ENCODE measurements at regions not wholly inside any gene's neighbourhood (a gene's known extent, or its start where the extent isn't known, plus 50 kb on each side); places are given as distances from the start of the nearest gene placed in this dataset.

DNA sequence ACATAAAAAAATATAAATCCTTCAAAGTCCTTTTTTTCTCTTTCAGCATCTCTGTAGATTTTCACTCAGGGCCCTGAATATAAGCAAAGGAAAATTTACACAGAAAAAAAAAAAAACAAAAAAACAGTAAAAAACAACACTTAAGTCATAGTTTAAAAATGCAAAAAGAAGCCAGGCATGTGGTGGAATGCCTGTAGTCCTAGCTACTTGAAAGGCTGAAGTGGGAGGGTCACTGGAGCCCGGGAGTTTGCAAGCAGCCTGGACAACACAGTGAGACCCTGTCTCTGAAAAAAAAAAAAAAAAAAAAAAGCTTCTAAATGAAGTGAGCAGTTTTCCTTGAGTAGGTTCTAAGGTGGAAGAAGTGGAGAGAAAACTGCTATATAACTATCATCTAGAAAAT lies 55.0 kb upstream of the BNC2 start:
- TF ChIP-seq, protein P1, sequence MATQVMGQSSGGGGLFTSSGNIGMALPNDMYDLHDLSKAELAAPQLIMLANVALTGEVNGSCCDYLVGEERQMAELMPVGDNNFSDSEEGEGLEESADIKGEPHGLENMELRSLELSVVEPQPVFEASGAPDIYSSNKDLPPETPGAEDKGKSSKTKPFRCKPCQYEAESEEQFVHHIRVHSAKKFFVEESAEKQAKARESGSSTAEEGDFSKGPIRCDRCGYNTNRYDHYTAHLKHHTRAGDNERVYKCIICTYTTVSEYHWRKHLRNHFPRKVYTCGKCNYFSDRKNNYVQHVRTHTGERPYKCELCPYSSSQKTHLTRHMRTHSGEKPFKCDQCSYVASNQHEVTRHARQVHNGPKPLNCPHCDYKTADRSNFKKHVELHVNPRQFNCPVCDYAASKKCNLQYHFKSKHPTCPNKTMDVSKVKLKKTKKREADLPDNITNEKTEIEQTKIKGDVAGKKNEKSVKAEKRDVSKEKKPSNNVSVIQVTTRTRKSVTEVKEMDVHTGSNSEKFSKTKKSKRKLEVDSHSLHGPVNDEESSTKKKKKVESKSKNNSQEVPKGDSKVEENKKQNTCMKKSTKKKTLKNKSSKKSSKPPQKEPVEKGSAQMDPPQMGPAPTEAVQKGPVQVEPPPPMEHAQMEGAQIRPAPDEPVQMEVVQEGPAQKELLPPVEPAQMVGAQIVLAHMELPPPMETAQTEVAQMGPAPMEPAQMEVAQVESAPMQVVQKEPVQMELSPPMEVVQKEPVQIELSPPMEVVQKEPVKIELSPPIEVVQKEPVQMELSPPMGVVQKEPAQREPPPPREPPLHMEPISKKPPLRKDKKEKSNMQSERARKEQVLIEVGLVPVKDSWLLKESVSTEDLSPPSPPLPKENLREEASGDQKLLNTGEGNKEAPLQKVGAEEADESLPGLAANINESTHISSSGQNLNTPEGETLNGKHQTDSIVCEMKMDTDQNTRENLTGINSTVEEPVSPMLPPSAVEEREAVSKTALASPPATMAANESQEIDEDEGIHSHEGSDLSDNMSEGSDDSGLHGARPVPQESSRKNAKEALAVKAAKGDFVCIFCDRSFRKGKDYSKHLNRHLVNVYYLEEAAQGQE (IDR thresholded peaks at IDR 0.05; ENCODE audit: low read depth): no peak
- TF ChIP-seq, protein P2, sequence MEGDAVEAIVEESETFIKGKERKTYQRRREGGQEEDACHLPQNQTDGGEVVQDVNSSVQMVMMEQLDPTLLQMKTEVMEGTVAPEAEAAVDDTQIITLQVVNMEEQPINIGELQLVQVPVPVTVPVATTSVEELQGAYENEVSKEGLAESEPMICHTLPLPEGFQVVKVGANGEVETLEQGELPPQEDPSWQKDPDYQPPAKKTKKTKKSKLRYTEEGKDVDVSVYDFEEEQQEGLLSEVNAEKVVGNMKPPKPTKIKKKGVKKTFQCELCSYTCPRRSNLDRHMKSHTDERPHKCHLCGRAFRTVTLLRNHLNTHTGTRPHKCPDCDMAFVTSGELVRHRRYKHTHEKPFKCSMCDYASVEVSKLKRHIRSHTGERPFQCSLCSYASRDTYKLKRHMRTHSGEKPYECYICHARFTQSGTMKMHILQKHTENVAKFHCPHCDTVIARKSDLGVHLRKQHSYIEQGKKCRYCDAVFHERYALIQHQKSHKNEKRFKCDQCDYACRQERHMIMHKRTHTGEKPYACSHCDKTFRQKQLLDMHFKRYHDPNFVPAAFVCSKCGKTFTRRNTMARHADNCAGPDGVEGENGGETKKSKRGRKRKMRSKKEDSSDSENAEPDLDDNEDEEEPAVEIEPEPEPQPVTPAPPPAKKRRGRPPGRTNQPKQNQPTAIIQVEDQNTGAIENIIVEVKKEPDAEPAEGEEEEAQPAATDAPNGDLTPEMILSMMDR (IDR thresholded peaks at IDR 0.05 in 2 of 3, conservative IDR thresholded peaks at IDR 0.05 in 1 of 3; ENCODE audit: borderline replicate concordance in 1 of 3, insufficient read depth in 1 of 3, low read depth in 2 of 3, low read length in 2 of 3): no peak
- TF ChIP-seq EZH2 (IDR thresholded peaks at IDR 0.05): no peak
- no peak for TF ChIP-seq POLR2A (IDR thresholded peaks at IDR 0.05; ENCODE audit: borderline replicate concordance, extremely low read depth, insufficient read depth, insufficient read length)
- TF ChIP-seq, protein P3, sequence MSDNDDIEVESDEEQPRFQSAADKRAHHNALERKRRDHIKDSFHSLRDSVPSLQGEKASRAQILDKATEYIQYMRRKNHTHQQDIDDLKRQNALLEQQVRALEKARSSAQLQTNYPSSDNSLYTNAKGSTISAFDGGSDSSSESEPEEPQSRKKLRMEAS (IDR thresholded peaks at IDR 0.05): no peak
- no peak for TF ChIP-seq RAD21 (IDR thresholded peaks at IDR 0.05; ENCODE audit: low read depth)
- no peak for TF ChIP-seq ZFX (IDR thresholded peaks at IDR 0.05)
- TF ChIP-seq EZH2phosphoT487 (IDR thresholded peaks at IDR 0.05; ENCODE audit: borderline replicate concordance): no peak
- no peak for TF ChIP-seq YY1 (IDR thresholded peaks at IDR 0.05; ENCODE audit: extremely low read depth, insufficient replicate concordance, low read depth, low read length)

All from HCT116 (cell line).